Progenitor cell of endocrine pancreas (in vitro differentiated cells): ENCODE measurements at regions not wholly inside any gene's neighbourhood (a gene's known extent, or its start where the extent isn't known, plus 50 kb on each side); places are given as distances from the start of the nearest gene placed in this dataset.

Source experiments
- DNase-seq: peaks from one replicate; pipeline ENCODE4 v3.0.0; 2021; ENCODE audit warnings: low spot score; ENCODE audit not compliant: unreplicated experiment
- H3K27ac Mint-ChIP-seq: 2 replicates; pipeline ENCODE4 v1.8.0; 2021; ENCODE audit warnings: mild to moderate bottlenecking, moderate library complexity, mixed read lengths
- H3K27me3 Mint-ChIP-seq: 2 replicates; pipeline ENCODE4 v1.8.0; 2021; ENCODE audit warnings: mixed read lengths
- H3K36me3 Mint-ChIP-seq: 2 replicates; pipeline ENCODE4 v1.8.0; 2022; ENCODE audit warnings: mixed read lengths; ENCODE audit not compliant: insufficient read depth
- H3K4me1 Mint-ChIP-seq: 2 replicates; pipeline ENCODE4 v1.8.0; 2021; ENCODE audit warnings: low read depth, mixed read lengths
- H3K4me3 Mint-ChIP-seq: 2 replicates; pipeline ENCODE4 v1.8.0; 2021; ENCODE audit warnings: low read depth, mild to moderate bottlenecking, moderate library complexity, mixed read lengths
- H3K9me3 Mint-ChIP-seq: 2 replicates; pipeline ENCODE4 v1.8.0; 2021; ENCODE audit warnings: low read depth, mixed read lengths
- CTCF ChIP-seq: fragments of 200-600 bp; sonication (generic); IDR thresholded peaks from one replicate; pipeline ENCODE4 v1.5.0; 2021; ENCODE audit warnings: antibody characterized with exemption, mild to moderate bottlenecking; ENCODE audit not compliant: unreplicated experiment

GRCh38 chr9:74282526-74283253 lies 214.4 kb upstream of the RORB start:
- no peaks in the 10 kb centered on the region for H3K27me3 Mint-ChIP-seq
- H3K4me1 Mint-ChIP-seq: no peaks in the 10 kb centered on the region
- no peaks in the 10 kb centered on the region for H3K36me3 Mint-ChIP-seq
- no peak for DNase-seq
- H3K27ac Mint-ChIP-seq: no peak overlapping the region
- no peak overlapping the region for H3K4me3 Mint-ChIP-seq
- H3K9me3 Mint-ChIP-seq: no peaks in the 10 kb centered on the region
- no peak for TF ChIP-seq CTCF

GRCh38 chr9:74284581-74285450 lies 212.3 kb upstream of the RORB start:
- Mint-ChIP-seq H3K27me3 (no peaks in the 10 kb centered on the region), H3K36me3 (no peaks in the 10 kb centered on the region), H3K4me1 (no peaks in the 10 kb centered on the region), H3K9me3 (no peaks in the 10 kb centered on the region), H3K27ac (no peak overlapping the region), H3K4me3 (no peak overlapping the region)
- no peak for DNase-seq
- no peak for TF ChIP-seq CTCF

GRCh38 chr9:74293479-74293878 lies 203.7 kb upstream of the RORB start:
- Mint-ChIP-seq H3K27ac (no peak overlapping the region), H3K9me3 (no peaks in the 10 kb centered on the region), H3K4me1 (no peaks in the 10 kb centered on the region), H3K4me3 (no peak overlapping the region), H3K36me3 (no peaks in the 10 kb centered on the region), H3K27me3 (no peaks in the 10 kb centered on the region)
- no peak for DNase-seq
- no peak for TF ChIP-seq CTCF

GRCh38 chr9:74303945-74304344 lies 193.2 kb upstream of the RORB start:
- Mint-ChIP-seq H3K4me1 (no peaks in the 10 kb centered on the region), H3K4me3 (no peak overlapping the region)

More at GRCh38 chr9:74303945-74304344, 193.2 kb upstream of the RORB start:
- H3K27ac Mint-ChIP-seq: no peak overlapping the region
- no peaks in the 10 kb centered on the region for H3K9me3 Mint-ChIP-seq
- H3K36me3 Mint-ChIP-seq: no peaks in the 10 kb centered on the region
- DNase-seq: no peak
- no peak for TF ChIP-seq CTCF
- H3K27me3 Mint-ChIP-seq: no peaks in the 10 kb centered on the region
